ENCODE measurements at regions not wholly inside any gene's neighbourhood (a gene's known extent, or its start where the extent isn't known, plus 50 kb on each side); places are given as distances from the start of the nearest gene placed in this dataset.

DNA sequence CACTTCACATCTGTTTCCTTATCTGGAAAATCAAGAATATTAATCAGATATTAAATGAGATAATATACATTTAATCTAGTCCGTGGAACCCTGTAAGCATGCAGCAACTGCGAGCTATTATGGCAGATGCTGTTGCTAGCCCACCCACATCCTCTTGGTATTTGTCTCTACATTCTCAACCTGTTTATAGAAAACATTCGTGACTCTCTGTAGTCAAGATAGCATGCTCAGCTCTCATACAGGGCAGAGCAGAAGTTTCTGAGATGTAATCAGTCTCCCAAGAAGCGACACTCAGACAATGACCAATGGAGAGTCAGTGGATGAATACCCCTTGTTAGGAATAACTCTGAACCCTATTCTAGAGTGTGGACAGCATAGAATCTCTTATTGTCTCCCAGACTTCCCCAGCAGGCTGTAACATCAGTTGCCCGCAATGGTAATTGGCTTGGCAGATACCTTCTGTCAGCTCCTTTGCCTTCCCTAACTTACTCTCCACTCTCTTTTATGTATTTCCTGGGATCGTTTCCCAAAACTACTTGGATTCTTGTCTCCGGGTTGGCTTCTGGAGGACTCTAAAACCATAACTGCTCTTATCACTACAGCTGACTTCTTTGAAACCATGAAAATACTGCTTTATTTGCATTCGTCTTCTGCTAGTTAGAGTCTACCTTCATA, 400.7 kb upstream of the TNP1 start:
- TF ChIP-seq, protein P1, sequence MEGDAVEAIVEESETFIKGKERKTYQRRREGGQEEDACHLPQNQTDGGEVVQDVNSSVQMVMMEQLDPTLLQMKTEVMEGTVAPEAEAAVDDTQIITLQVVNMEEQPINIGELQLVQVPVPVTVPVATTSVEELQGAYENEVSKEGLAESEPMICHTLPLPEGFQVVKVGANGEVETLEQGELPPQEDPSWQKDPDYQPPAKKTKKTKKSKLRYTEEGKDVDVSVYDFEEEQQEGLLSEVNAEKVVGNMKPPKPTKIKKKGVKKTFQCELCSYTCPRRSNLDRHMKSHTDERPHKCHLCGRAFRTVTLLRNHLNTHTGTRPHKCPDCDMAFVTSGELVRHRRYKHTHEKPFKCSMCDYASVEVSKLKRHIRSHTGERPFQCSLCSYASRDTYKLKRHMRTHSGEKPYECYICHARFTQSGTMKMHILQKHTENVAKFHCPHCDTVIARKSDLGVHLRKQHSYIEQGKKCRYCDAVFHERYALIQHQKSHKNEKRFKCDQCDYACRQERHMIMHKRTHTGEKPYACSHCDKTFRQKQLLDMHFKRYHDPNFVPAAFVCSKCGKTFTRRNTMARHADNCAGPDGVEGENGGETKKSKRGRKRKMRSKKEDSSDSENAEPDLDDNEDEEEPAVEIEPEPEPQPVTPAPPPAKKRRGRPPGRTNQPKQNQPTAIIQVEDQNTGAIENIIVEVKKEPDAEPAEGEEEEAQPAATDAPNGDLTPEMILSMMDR (IDR thresholded peaks at IDR 0.05) = no peak
- TF ChIP-seq MXI1 (IDR thresholded peaks at IDR 0.05; ENCODE audit: low read depth, low read length) = no peak
